ENCODE measurements at regions not wholly inside any gene's neighbourhood (a gene's known extent, or its start where the extent isn't known, plus 50 kb on each side); places are given as distances from the start of the nearest gene placed in this dataset.

- TF ChIP-seq AHDC1 (CRISPR knock-in tag; IDR thresholded peaks at IDR 0.05; ENCODE audit: borderline replicate concordance) (no peak), ATF6 (CRISPR knock-in tag; conservative IDR thresholded peaks at IDR 0.05) (no peak), NFYB (CRISPR knock-in tag; IDR thresholded peaks at IDR 0.05) (peak; percentile 83), PRDM15 (CRISPR knock-in tag; IDR thresholded peaks at IDR 0.05) (no peak), DZIP1 (CRISPR knock-in tag; IDR thresholded peaks at IDR 0.05) (no peak), ZMAT5 (CRISPR knock-in tag; IDR thresholded peaks at IDR 0.05; ENCODE audit: borderline replicate concordance, low read depth) (no peak), CREM (IDR thresholded peaks at IDR 0.05) (no peak), CREM (CRISPR knock-in tag; IDR thresholded peaks at IDR 0.05) (no peak), CENPBD1 (CRISPR knock-in tag; IDR thresholded peaks at IDR 0.05; ENCODE audit: borderline replicate concordance, low read depth) (no peak)
Observed at GRCh38 chr17:68100000-68100641, 64.6 kb downstream of the KPNA2 start (continued).

Data from HepG2 (cell line).